Hepatocyte (in vitro differentiated cells): ENCODE measurements at regions not wholly inside any gene's neighbourhood (a gene's known extent, or its start where the extent isn't known, plus 50 kb on each side); places are given as distances from the start of the nearest gene placed in this dataset.
A peak's percentile ranks its signal among the peaks of the same experiment; 100 is the strongest.

ENCODE experiments used
- EZH2 ChIP-seq: fragments of 200-600 bp; sonication (generic); IDR thresholded peaks from 2 replicates; pipeline ENCODE4 v1.6.1; 2016; ENCODE audit warnings: antibody characterized with exemption, mild to moderate bottlenecking, borderline replicate concordance
- EZH2phosphoT487 ChIP-seq: fragments of 200-600 bp; sonication (generic); IDR thresholded peaks from one replicate; pipeline ENCODE4 v1.6.1; 2018; ENCODE audit warnings: antibody characterized with exemption, mild to moderate bottlenecking, low read depth, moderate library complexity; ENCODE audit not compliant: unreplicated experiment, severe bottlenecking
- TF ChIP-seq, protein P1 (sequence below): fragments of 200-600 bp; sonication (generic); IDR thresholded peaks from 2 replicates; pipeline ENCODE4 v1.5.1; 2016; ENCODE audit warnings: antibody characterized with exemption, mild to moderate bottlenecking; ENCODE audit not compliant: poor library complexity

DNA sequence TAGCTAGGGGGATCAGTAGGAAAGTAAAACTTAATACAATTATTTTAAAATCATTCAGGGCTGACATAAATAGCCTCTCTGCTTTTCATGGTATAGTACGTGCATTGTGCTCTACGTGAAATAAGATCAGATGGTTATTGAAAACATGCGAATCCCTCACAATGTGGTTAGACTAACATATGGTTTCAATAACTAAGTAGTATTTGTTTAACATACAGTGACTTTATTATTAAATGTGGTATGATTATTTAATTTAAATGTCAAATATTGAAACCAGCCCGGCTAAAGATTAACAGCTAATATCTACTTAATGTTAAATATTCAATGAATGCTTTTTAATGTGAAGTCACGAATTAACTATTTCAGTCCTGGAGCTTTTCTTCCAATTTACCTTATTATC, 473.9 kb upstream of the THBS1 start:
- TF ChIP-seq, protein P1, sequence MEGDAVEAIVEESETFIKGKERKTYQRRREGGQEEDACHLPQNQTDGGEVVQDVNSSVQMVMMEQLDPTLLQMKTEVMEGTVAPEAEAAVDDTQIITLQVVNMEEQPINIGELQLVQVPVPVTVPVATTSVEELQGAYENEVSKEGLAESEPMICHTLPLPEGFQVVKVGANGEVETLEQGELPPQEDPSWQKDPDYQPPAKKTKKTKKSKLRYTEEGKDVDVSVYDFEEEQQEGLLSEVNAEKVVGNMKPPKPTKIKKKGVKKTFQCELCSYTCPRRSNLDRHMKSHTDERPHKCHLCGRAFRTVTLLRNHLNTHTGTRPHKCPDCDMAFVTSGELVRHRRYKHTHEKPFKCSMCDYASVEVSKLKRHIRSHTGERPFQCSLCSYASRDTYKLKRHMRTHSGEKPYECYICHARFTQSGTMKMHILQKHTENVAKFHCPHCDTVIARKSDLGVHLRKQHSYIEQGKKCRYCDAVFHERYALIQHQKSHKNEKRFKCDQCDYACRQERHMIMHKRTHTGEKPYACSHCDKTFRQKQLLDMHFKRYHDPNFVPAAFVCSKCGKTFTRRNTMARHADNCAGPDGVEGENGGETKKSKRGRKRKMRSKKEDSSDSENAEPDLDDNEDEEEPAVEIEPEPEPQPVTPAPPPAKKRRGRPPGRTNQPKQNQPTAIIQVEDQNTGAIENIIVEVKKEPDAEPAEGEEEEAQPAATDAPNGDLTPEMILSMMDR: no peak
- no peak for TF ChIP-seq EZH2
- peak; percentile 53 for TF ChIP-seq EZH2phosphoT487
